PFSK-1 (cell line): ENCODE measurements at regions not wholly inside any gene's neighbourhood (a gene's known extent, or its start where the extent isn't known, plus 50 kb on each side); places are given as distances from the start of the nearest gene placed in this dataset.

Experiments
- FOXP2 ChIP-seq: optimal IDR thresholded peaks from 2 replicates; pipeline ENCODE3; 2011; ENCODE audit warnings: borderline replicate concordance, control low read depth, inconsistent platforms; ENCODE audit not compliant: insufficient read depth; ENCODE audit errors: extremely low read length, extremely low read depth
- POLR2AphosphoS5 ChIP-seq: IDR thresholded peaks from 2 replicates; pipeline ENCODE4 v1.6.1; 2012; ENCODE audit warnings: low read depth, mild to moderate bottlenecking, control low read depth, low read length, moderate library complexity
- SIN3A ChIP-seq: IDR thresholded peaks from 2 replicates; pipeline ENCODE4 v1.6.1; 2012; ENCODE audit warnings: mild to moderate bottlenecking, low read length, moderate library complexity, borderline replicate concordance; ENCODE audit not compliant: insufficient read depth
- TAF1 ChIP-seq: IDR thresholded peaks from 2 replicates; pipeline ENCODE4 v1.6.1; 2012; ENCODE audit warnings: low read length, control low read depth, borderline replicate concordance; ENCODE audit not compliant: insufficient read depth
- TF ChIP-seq, protein P1 (sequence below), 2 experiments: IDR thresholded peaks; 2 replicates each; pipeline versions ENCODE4 v1.6.1 to v1.8.0; 2011 to 2012; ENCODE audit warnings: low read depth in 2 of 2, low read length in 2 of 2, control low read depth in 1 of 2, inconsistent platforms in 1 of 2, mild to moderate bottlenecking in 1 of 2, moderate library complexity in 1 of 2; ENCODE audit not compliant: insufficient read depth in 1 of 2

DNA sequence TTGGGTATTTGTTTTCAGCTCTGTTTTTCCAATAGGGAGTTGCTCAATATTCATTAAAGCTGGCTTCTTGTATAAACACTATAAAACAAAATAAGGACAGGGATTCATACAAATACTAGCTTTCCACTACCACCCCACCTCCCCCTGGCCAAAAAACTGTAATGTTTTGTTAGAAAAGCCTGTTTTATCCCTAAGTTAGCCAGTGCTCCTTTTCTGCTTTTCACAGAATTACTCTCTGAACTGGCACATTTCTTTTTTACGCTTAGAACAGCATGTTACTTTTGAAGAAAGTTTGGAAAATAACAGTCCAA lies 147.4 kb upstream of the DMRT1 start:
- TF ChIP-seq TAF1 (no peak), POLR2AphosphoS5 (no peak), FOXP2 (no peak)

DNA sequence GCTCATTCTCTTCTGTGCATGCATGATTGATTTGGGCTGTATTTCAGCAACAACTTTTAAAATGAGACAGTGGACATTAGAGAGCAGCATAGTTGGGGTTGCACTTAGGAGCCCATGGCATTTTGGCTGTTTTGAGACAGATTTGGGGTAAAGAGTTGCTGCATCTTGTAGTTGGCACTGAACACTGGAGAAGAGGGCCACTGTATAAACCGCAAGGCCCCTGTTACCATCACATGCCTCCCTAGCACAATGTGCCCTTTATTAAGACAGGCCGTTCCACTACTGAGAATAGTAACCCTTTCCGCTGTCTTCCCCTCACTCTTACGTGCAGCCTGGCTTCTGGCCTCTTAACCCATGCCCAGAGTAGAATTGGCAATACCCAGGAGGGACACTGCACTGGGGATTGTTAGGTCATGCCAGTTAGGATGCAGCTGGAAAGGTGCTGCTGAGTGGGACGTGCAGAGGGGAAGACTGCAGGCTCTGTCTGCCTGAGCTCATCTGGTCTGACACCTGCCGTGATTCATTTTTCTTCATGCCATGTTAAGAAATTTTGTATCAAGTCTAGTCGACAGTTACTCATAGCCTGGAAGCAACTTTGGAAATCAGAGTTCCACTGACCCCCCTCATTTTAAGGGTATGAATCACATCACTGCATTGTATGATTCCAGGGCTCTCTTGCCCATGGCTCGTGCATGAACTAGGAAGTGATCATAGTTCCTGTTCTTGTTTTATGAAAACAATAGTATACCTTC lies 146.9 kb upstream of the DMRT1 start:
- TF ChIP-seq SIN3A (no peak), TAF1 (no peak), FOXP2 (no peak), POLR2AphosphoS5 (no peak)
- TF ChIP-seq, protein P1, sequence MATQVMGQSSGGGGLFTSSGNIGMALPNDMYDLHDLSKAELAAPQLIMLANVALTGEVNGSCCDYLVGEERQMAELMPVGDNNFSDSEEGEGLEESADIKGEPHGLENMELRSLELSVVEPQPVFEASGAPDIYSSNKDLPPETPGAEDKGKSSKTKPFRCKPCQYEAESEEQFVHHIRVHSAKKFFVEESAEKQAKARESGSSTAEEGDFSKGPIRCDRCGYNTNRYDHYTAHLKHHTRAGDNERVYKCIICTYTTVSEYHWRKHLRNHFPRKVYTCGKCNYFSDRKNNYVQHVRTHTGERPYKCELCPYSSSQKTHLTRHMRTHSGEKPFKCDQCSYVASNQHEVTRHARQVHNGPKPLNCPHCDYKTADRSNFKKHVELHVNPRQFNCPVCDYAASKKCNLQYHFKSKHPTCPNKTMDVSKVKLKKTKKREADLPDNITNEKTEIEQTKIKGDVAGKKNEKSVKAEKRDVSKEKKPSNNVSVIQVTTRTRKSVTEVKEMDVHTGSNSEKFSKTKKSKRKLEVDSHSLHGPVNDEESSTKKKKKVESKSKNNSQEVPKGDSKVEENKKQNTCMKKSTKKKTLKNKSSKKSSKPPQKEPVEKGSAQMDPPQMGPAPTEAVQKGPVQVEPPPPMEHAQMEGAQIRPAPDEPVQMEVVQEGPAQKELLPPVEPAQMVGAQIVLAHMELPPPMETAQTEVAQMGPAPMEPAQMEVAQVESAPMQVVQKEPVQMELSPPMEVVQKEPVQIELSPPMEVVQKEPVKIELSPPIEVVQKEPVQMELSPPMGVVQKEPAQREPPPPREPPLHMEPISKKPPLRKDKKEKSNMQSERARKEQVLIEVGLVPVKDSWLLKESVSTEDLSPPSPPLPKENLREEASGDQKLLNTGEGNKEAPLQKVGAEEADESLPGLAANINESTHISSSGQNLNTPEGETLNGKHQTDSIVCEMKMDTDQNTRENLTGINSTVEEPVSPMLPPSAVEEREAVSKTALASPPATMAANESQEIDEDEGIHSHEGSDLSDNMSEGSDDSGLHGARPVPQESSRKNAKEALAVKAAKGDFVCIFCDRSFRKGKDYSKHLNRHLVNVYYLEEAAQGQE (IDR thresholded peaks at IDR 0.05; ENCODE audit: insufficient read depth in 1 of 2, low read depth in 2 of 2, low read length in 2 of 2) = no peak

DNA sequence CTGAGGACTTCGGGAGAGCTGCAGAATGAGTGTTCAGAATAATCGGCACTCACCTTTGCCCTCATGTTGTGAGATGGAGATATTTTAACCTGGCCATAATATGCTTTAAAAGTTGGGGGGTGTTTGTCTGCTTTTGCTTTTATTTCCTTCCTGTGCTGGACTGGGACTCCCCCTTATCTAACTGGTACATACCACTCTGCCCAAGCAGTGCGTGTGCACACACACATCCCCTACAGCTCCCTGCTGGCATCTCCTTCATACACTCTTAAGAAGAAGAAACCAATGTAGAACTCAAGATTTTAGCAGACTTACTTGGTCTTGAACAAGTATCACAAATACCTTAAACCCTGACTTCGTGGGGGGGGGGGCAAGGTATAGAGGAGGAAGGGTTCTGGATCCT lies 146.2 kb upstream of the DMRT1 start:
- TF ChIP-seq POLR2AphosphoS5 (no peak), SIN3A (no peak), FOXP2 (no peak), TAF1 (no peak)
- TF ChIP-seq, protein P1 (IDR thresholded peaks at IDR 0.05; ENCODE audit: insufficient read depth in 1 of 2, low read depth in 2 of 2, low read length in 2 of 2) = no peak

DNA sequence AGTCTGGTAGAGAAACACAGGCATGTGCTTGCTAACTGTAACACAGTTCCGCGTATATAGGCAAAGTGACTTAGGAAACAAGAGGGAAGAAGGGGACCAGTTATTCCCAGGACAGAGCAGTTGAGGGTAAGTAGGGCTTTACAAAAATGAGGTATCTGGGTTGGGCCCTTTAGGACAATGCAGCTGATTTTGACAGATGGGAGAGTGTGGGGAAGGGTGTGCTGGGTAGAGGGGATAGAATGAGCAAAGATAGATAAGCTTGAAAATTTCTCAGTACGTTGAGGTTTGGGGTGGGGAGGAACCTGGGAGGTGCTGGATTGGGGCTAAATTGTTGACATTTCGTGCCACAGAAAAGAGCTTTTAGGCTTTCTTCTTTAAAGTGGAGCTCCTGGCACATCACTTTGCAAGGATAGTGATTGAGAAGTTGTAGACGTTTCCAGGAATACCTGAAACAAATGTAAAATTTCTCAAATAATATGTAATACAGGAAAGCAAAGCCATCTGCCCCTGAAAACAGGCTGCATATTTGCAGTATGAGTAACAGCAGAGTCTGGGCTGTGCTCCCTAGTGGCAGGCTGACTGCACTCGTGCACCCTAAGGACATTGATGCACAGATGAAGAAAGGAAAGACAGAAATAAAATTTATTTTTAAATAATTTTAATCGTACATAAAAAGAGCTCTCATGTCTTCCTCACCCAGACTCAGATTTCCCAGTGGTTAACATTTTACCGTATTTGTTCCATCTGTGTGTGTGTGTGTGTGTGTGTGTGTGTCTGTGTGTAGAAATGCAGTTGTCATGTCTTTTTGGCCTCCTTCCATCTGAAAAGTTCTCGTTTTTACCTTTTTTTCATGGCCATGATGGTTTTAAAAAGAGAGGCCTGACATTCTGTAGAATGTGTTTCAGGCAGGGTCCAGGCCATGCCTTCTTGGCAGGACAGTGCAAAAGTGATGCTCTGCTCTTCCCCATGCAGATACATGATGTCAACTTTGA lies 144.9 kb upstream of the DMRT1 start:
- TF ChIP-seq, protein P1 (IDR thresholded peaks at IDR 0.05; ENCODE audit: insufficient read depth in 1 of 2, low read depth in 2 of 2, low read length in 2 of 2) = no peak

- TF ChIP-seq POLR2AphosphoS5 (no peak), TAF1 (no peak), SIN3A (no peak), FOXP2 (no peak)
- TF ChIP-seq, protein P1 (IDR thresholded peaks at IDR 0.05; ENCODE audit: insufficient read depth in 1 of 2, low read depth in 2 of 2, low read length in 2 of 2) = no peak
These were observed 143.2 kb upstream of the DMRT1 start for GRCh38 chr9:698276-698675.
